Left ventricle myocardium inferior (tissue), 1 donor: ENCODE measurements at regions not wholly inside any gene's neighbourhood (a gene's known extent, or its start where the extent isn't known, plus 50 kb on each side); places are given as distances from the start of the nearest gene placed in this dataset.

ENCODE experiments used
- DNase-seq: peaks from one replicate; pipeline ENCODE4 v3.0.0-alpha.2; 2020
- H3K27ac ChIP-seq: fragments of 200-600 bp; replicated peaks from 2 replicates; pipeline ENCODE4 v1.8.0; 2021
- H3K27me3 ChIP-seq: fragments of 200-600 bp; 2 replicates; pipeline ENCODE4 v1.8.0; 2021; ENCODE audit warnings: low read depth
- H3K36me3 ChIP-seq: fragments of 200-600 bp; 2 replicates; pipeline ENCODE4 v1.8.0; 2021
- H3K4me1 ChIP-seq: fragments of 200-600 bp; 2 replicates; pipeline ENCODE4 v1.8.0; 2021
- H3K4me3 ChIP-seq: fragments of 200-600 bp; 2 replicates; pipeline ENCODE4 v1.8.0; 2021; ENCODE audit warnings: mild to moderate bottlenecking, moderate library complexity
- H3K9me3 ChIP-seq: fragments of 200-600 bp; replicated peaks from 2 replicates; pipeline ENCODE4 v1.8.0; 2021
- intact Hi-C: fragments of 100-400 bp; cut with micrococcal nuclease; formaldehyde crosslinking; loops from one replicate; pipeline ENCODE4 v1.11.0; 2022
- TF ChIP-seq, protein P1 (sequence below): fragments of 200-600 bp; IDR thresholded peaks from 2 replicates; pipeline ENCODE4 v1.8.0; 2021; ENCODE audit warnings: antibody characterized with exemption, mild to moderate bottlenecking, borderline replicate concordance
- donor health status: DM: no; HTN: yes; CAD: no; lungs with severe emphysema.

GRCh38 chr11:27204529-27204928, 158.5 kb downstream of the CCDC34 start:
- no peaks in the 10 kb centered on the region for H3K27me3 ChIP-seq
- H3K4me3 ChIP-seq: no peak overlapping the region
- DNase-seq: no peak
- H3K36me3 ChIP-seq: no peaks in the 10 kb centered on the region
- H3K9me3 ChIP-seq: no peaks in the 10 kb centered on the region
- H3K27ac ChIP-seq: no peak overlapping the region
- H3K4me1 ChIP-seq: peaks cover 26% of the 10 kb centered on the region
- TF ChIP-seq, protein P1, sequence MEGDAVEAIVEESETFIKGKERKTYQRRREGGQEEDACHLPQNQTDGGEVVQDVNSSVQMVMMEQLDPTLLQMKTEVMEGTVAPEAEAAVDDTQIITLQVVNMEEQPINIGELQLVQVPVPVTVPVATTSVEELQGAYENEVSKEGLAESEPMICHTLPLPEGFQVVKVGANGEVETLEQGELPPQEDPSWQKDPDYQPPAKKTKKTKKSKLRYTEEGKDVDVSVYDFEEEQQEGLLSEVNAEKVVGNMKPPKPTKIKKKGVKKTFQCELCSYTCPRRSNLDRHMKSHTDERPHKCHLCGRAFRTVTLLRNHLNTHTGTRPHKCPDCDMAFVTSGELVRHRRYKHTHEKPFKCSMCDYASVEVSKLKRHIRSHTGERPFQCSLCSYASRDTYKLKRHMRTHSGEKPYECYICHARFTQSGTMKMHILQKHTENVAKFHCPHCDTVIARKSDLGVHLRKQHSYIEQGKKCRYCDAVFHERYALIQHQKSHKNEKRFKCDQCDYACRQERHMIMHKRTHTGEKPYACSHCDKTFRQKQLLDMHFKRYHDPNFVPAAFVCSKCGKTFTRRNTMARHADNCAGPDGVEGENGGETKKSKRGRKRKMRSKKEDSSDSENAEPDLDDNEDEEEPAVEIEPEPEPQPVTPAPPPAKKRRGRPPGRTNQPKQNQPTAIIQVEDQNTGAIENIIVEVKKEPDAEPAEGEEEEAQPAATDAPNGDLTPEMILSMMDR: peak; percentile 30
- intact Hi-C loops: no loop called here

GRCh38 chr11:27203077-27203647, 159.9 kb downstream of the CCDC34 start:
- H3K27me3 ChIP-seq: no peaks in the 10 kb centered on the region
- no peak overlapping the region for H3K4me3 ChIP-seq
- DNase-seq: no peak
- TF ChIP-seq, protein P1: no peak
- intact Hi-C loops: no loop called here
- peaks cover 22% of the 10 kb centered on the region for H3K4me1 ChIP-seq
- no peaks in the 10 kb centered on the region for H3K36me3 ChIP-seq
- no peak overlapping the region for H3K27ac ChIP-seq
- H3K9me3 ChIP-seq: no peaks in the 10 kb centered on the region

- TF ChIP-seq, protein P1: no peak
- Histone ChIP-seq H3K27me3 (no peaks in the 10 kb centered on the region), H3K27ac (peak overlapping the region; percentile 68), H3K4me3 (no peak overlapping the region), H3K9me3 (no peaks in the 10 kb centered on the region), H3K36me3 (no peaks in the 10 kb centered on the region), H3K4me1 (peaks cover 22% of the 10 kb centered on the region)
- intact Hi-C loops: no loop called here
- peak; percentile 68 for DNase-seq
These were observed 161.1 kb downstream of the BBOX1 start for GRCh38 chr11:27201454-27202302.

DNA sequence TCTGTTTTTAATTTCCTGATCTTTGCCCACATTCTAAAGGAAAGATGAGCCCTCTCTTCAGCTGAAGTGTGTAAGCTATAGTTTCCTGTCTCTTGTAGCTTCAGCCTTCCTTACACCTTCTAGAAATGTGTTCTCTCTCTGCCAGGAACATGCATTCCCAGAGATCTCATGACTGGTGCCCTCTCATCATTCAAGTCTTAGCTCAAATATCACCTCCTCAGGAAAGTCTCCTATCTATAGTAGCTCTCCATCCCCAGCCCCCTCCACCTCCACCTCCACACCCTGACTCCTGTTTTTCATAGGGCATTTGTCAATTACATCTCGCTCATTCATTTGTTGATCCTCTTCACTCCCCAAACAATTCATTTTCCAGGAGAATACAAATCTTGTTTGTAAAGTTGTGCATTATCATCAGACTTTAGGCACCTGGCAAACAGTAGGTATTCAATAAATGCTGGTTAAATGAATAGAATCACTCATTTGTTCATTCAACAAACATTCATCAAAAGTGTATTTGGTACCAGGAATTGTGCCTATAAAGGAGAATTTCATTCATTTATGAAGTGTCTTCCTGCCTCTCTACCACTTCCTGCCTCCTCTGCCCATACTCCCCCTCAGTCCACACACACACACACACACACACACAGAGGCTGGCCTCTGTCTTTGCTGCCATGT, 160.3 kb downstream of the BBOX1 start:
- peak overlapping the region; percentile 68 for H3K27ac ChIP-seq
- intact Hi-C loops: no loop called here
- peaks cover 22% of the 10 kb centered on the region for H3K4me1 ChIP-seq
- H3K27me3 ChIP-seq: no peaks in the 10 kb centered on the region
- DNase-seq: no peak
- no peaks in the 10 kb centered on the region for H3K36me3 ChIP-seq
- H3K9me3 ChIP-seq: no peaks in the 10 kb centered on the region
- TF ChIP-seq, protein P1: no peak
- H3K4me3 ChIP-seq: no peak overlapping the region

DNA sequence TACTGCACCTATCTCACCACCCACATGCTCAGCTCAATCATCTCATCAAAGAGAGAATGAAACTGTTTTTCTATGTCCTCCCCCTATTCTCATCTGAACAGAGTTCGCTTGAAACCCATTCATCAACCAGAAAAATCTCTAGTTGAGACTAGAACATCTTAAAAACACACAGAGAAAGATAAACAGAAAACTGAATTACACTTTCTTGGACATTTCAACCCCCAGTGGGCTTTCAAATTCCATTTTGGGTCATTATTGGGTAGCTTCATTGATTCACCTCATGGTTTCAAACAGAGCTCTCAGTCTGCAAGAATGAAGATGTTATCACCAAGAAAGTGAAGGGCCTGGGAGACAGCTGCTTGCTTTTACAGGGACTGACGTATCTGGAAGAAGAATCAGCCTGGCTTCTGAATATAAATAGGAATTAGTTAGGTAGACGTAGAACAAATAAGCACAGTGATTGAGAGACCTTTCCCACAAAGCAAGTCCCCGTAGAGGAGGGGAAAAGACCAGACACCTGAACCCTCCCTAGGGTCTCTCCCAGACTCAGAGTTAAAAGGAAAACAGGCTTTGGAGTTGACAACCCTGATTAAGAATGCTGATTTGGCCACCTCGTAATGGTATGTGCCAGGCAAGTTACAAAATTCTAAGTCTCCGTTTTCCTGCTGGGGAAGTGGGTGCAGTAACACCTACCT, 155.7 kb downstream of the BBOX1 start:
- H3K9me3 ChIP-seq: no peaks in the 10 kb centered on the region
- H3K4me1 ChIP-seq: peaks cover 6% of the 10 kb centered on the region
- intact Hi-C loops: no loop called here
- H3K4me3 ChIP-seq: no peak overlapping the region
- TF ChIP-seq, protein P1: no peak
- H3K27me3 ChIP-seq: no peaks in the 10 kb centered on the region
- no peak overlapping the region for H3K27ac ChIP-seq
- DNase-seq: no peak
- H3K36me3 ChIP-seq: no peaks in the 10 kb centered on the region
